Endothelial cell of umbilical vein (primary cell): ENCODE measurements at regions not wholly inside any gene's neighbourhood (a gene's known extent, or its start where the extent isn't known, plus 50 kb on each side); places are given as distances from the start of the nearest gene placed in this dataset.

Experiments used
- BruUV-seq: library from RNA; stranded (reverse); fragments of 400-500 nt; replicated peaks from 2 replicates; lab custom pipeline; 2021; lab: Mats Ljungman, UMichigan
- CTCF ChIA-PET: fragments of 300-600, 350-600 bp; sonication (Branson Sonifier 250); formaldehyde crosslinking; loops from one replicate; lab custom pipeline; 2021; ENCODE audit warnings: antibody characterized with exemption, inconsistent platforms; lab: Charles Lee
- POLR2A ChIA-PET: fragments of 300-600, 350-600 bp; sonication (Branson Sonifier 250); formaldehyde crosslinking; loops from one replicate; lab custom pipeline; 2021; ENCODE audit warnings: antibody characterized with exemption, inconsistent platforms; lab: Charles Lee
- DNase-seq: peaks from one replicate; pipeline ENCODE4 v3.0.0-alpha.2; 2011; ENCODE audit warnings: low read depth, low spot score
- FAIRE-seq: peaks from 2 replicates; lab custom pipeline; 2011; peaks lifted over from hg19 to GRCh38; lab: Jason Lieb, UNC
- H2AFZ ChIP-seq: 2 replicates; pipeline ENCODE4 v1.6.0; 2012; ENCODE audit warnings: low read depth, low read length, control low read depth, inconsistent platforms
- H3K27ac ChIP-seq: 2 replicates; pipeline ENCODE4 v1.5.1; 2011; ENCODE audit warnings: low read depth, mild to moderate bottlenecking, control low read depth, low read length, moderate library complexity; ENCODE audit not compliant: insufficient read depth
- H3K27me3 ChIP-seq, 2 experiments: 2 replicates each; pipeline versions ENCODE4 v1.6.0 to v1.6.1; 2011; ENCODE audit warnings: low read length in 2 of 2, mixed read lengths in 1 of 2; ENCODE audit not compliant: control insufficient read depth in 2 of 2, insufficient read depth in 2 of 2
- H3K36me3 ChIP-seq, 2 experiments: 2 replicates in 1 of 2; 3 replicates in 1 of 2; pipeline ENCODE4 v1.5.1; 2011; ENCODE audit warnings: low read length in 2 of 2, mild to moderate bottlenecking in 1 of 2, moderate library complexity in 1 of 2; ENCODE audit not compliant: control insufficient read depth in 2 of 2, insufficient read depth in 2 of 2; ENCODE audit errors: extremely low read depth in 1 of 2
- H3K4me1 ChIP-seq: 3 replicates; pipeline ENCODE4 v1.5.1; 2011; ENCODE audit warnings: mild to moderate bottlenecking, low read length; ENCODE audit not compliant: control insufficient read depth, insufficient read depth; ENCODE audit errors: extremely low read depth
- H3K4me2 ChIP-seq: 2 replicates; pipeline ENCODE4 v1.6.1; 2011; ENCODE audit warnings: low read length, control low read depth, mixed read lengths; ENCODE audit not compliant: insufficient read depth
- H3K4me3 ChIP-seq, 3 experiments: fragments of 200-600 bp in 1 of 3; sonication (generic), shearing (Covaris generic) in 1 of 3; replicated peaks in 1 of 3; 2 replicates each; pipeline ENCODE4 v1.5.1; 2011 to 2016; ENCODE audit warnings: control low read depth in 3 of 3, low read length in 3 of 3, mild to moderate bottlenecking in 2 of 3, inconsistent platforms in 1 of 3, low read depth in 1 of 3, moderate library complexity in 1 of 3; ENCODE audit not compliant: insufficient read depth in 1 of 3
- H3K79me2 ChIP-seq: 2 replicates; pipeline ENCODE4 v1.6.0; 2012; ENCODE audit warnings: low read length, inconsistent platforms; ENCODE audit not compliant: control insufficient read depth, insufficient read depth
- H3K9ac ChIP-seq: replicated peaks from 2 replicates; pipeline ENCODE3; 2011; ENCODE audit warnings: low read length, control low read depth; ENCODE audit not compliant: insufficient read depth; ENCODE audit errors: extremely low read depth
- H3K9me1 ChIP-seq: replicated peaks from 3 replicates; pipeline ENCODE4 v1.6.0; 2011; ENCODE audit warnings: mild to moderate bottlenecking, low read length; ENCODE audit not compliant: control insufficient read depth, insufficient read depth; ENCODE audit errors: extremely low read depth
- H3K9me3 ChIP-seq: replicated peaks from 2 replicates; pipeline ENCODE4 v1.5.1; 2012; ENCODE audit warnings: low read length, inconsistent platforms; ENCODE audit not compliant: control insufficient read depth, insufficient read depth
- H4K20me1 ChIP-seq: replicated peaks from 2 replicates; pipeline ENCODE3; 2011; ENCODE audit warnings: mild to moderate bottlenecking, low read length; ENCODE audit not compliant: control insufficient read depth, insufficient read depth; ENCODE audit errors: extremely low read depth
- CTCF ChIP-seq, 2 donors: IDR thresholded peaks; 1 replicate in 1 of 2; 2 replicates in 1 of 2; pipeline ENCODE4 v1.5.1; 2011; ENCODE audit warnings: low read length in 2 of 2, mild to moderate bottlenecking in 2 of 2, moderate library complexity in 2 of 2, control low read depth in 1 of 2, inconsistent platforms in 1 of 2, low read depth in 1 of 2; ENCODE audit not compliant: insufficient read depth in 1 of 2; ENCODE audit errors: extremely low read depth in 1 of 2
- EZH2 ChIP-seq: IDR thresholded peaks from 2 replicates; pipeline ENCODE4 v1.6.1; 2012; ENCODE audit warnings: borderline replicate concordance, low read depth, mild to moderate bottlenecking, moderate library complexity, low read length, inconsistent platforms; ENCODE audit not compliant: severe bottlenecking
- FOS ChIP-seq: IDR thresholded peaks from 2 replicates; pipeline ENCODE4 v1.6.1; 2011; ENCODE audit warnings: mild to moderate bottlenecking, low read length, moderate library complexity, borderline replicate concordance; ENCODE audit not compliant: insufficient read depth
- GATA2 ChIP-seq: IDR thresholded peaks from 2 replicates; pipeline ENCODE4 v1.7.0; 2011; ENCODE audit warnings: low read depth, mild to moderate bottlenecking, moderate library complexity, mixed read lengths, low read length; ENCODE audit not compliant: insufficient read length, insufficient read depth
- JUN ChIP-seq: IDR thresholded peaks from 2 replicates; pipeline ENCODE4 v1.6.1; 2011; ENCODE audit warnings: borderline replicate concordance, low read depth; ENCODE audit not compliant: insufficient read length, insufficient read depth
- MAX ChIP-seq: IDR thresholded peaks from 2 replicates; pipeline ENCODE4 v1.6.1; 2011; ENCODE audit not compliant: insufficient read depth, insufficient read length
- MYC ChIP-seq: IDR thresholded peaks from one replicate; pipeline ENCODE4 v1.6.1; 2011; ENCODE audit warnings: mild to moderate bottlenecking, low read depth, low read length
- POLR2A ChIP-seq: IDR thresholded peaks from 2 replicates; pipeline ENCODE4 v1.6.1; 2012; ENCODE audit warnings: low read depth, mild to moderate bottlenecking, control low read depth, low read length
- POLR2AphosphoS5 ChIP-seq: IDR thresholded peaks from 2 replicates; pipeline ENCODE4 v1.6.1; 2012; ENCODE audit warnings: low read depth, mild to moderate bottlenecking, control low read depth, low read length, moderate library complexity; ENCODE audit not compliant: insufficient read depth
- dilution Hi-C: fragments of 300-500 bp; cut with MboI; formaldehyde crosslinking; loops from one replicate; pipeline ENCODE4 v1.15.0; 2019; ENCODE audit warnings: low sequenced_read_pairs; ENCODE audit not compliant: extremely low pct_ligation_motif_present
- intact Hi-C: fragments of 100-400 bp; cut with micrococcal nuclease; formaldehyde crosslinking; loops from one replicate; pipeline ENCODE4 v1.10.0; 2022

GRCh38 chr12:73452672-73453469 is 1084.8 kb upstream of the ATXN7L3B start:
- ChIA-PET POLR2A (no interaction called here), CTCF (no interaction called here)
- DNase-seq (no peak), FAIRE-seq (no peak)
- H3K4me3 ChIP-seq = no peak overlapping the region
- no peaks in the 10 kb centered on the region for H4K20me1 ChIP-seq
- H3K9me1 ChIP-seq = no peaks in the 10 kb centered on the region
- no peak overlapping the region for H2AFZ ChIP-seq
- dilution Hi-C loops (no loop called here), intact Hi-C loops (no loop called here)
- TF ChIP-seq JUN (no peak), MYC (no peak), CTCF (IDR thresholded peaks at IDR 0.05; ENCODE audit: extremely low read depth in 1 of 2, insufficient read depth in 1 of 2, low read depth in 1 of 2, low read length in 2 of 2) (no peak), FOS (no peak), MAX (no peak), GATA2 (no peak), EZH2 (no peak), POLR2AphosphoS5 (no peak), POLR2A (no peak)
- H3K4me2 ChIP-seq = no peak overlapping the region
- no peaks in the 10 kb centered on the region for H3K79me2 ChIP-seq
- peaks cover 3% of the 10 kb centered on the region for H3K9me3 ChIP-seq
- no TSS peak for BruUV-seq
- no peaks in the 10 kb centered on the region for H3K4me1 ChIP-seq
- H3K27ac ChIP-seq = no peak overlapping the region
- H3K36me3 ChIP-seq = no peaks in the 10 kb centered on the region
- H3K27me3 ChIP-seq = no peaks in the 10 kb centered on the region
- no peak overlapping the region for H3K9ac ChIP-seq
